Neural progenitor cell (in vitro differentiated cells): ENCODE measurements at regions not wholly inside any gene's neighbourhood (a gene's known extent, or its start where the extent isn't known, plus 50 kb on each side); places are given as distances from the start of the nearest gene placed in this dataset.

ENCODE experiments used
- DNase-seq: peaks from one replicate; pipeline ENCODE4 v3.0.0-alpha.2; 2016; ENCODE audit warnings: low spot score
- H2AFZ ChIP-seq: fragments of 200-600 bp; sonication (generic); replicated peaks from 2 replicates; pipeline ENCODE4 v1.6.1; 2016; ENCODE audit warnings: antibody characterized with exemption
- H3F3A ChIP-seq: fragments of 200-600 bp; sonication (generic); 2 replicates; pipeline ENCODE4 v1.6.1; 2016; ENCODE audit warnings: antibody characterized with exemption, low read depth
- H3K27ac ChIP-seq: fragments of 200-600 bp; sonication (generic); 2 replicates; pipeline ENCODE4 v1.5.1; 2016; ENCODE audit warnings: mild to moderate bottlenecking
- H3K27me3 ChIP-seq: fragments of 200-600 bp; sonication (generic); 2 replicates; pipeline ENCODE4 v1.6.1; 2016; ENCODE audit warnings: mild to moderate bottlenecking, moderate library complexity
- H3K36me3 ChIP-seq: fragments of 200-600 bp; sonication (generic); 2 replicates; pipeline ENCODE4 v1.5.1; 2016
- H3K4me1 ChIP-seq: fragments of 200-600 bp; sonication (generic); 2 replicates; pipeline ENCODE4 v1.6.1; 2016; ENCODE audit warnings: mixed run types
- H3K4me2 ChIP-seq: fragments of 200-600 bp; sonication (generic); 2 replicates; pipeline ENCODE4 v1.6.1; 2016
- H3K4me3 ChIP-seq: fragments of 200-600 bp; sonication (generic); 2 replicates; pipeline ENCODE4 v1.5.1; 2016
- H3K79me2 ChIP-seq: fragments of 200-600 bp; sonication (generic); 2 replicates; pipeline ENCODE4 v1.6.1; 2016; ENCODE audit warnings: low read depth
- H3K9ac ChIP-seq: fragments of 200-600 bp; sonication (generic); 2 replicates; pipeline ENCODE4 v1.6.1; 2016
- H3K9me3 ChIP-seq: fragments of 200-600 bp; sonication (generic); 2 replicates; pipeline ENCODE4 v1.5.1; 2016; ENCODE audit warnings: low read depth
- H4K20me1 ChIP-seq: fragments of 200-600 bp; sonication (generic); 2 replicates; pipeline ENCODE4 v1.6.1; 2016; ENCODE audit warnings: low read depth
- H3K27ac Mint-ChIP-seq: 3 replicates; pipeline ENCODE4 v1.8.0; 2021; ENCODE audit warnings: mixed read lengths
- H3K27me3 Mint-ChIP-seq: 2 replicates; pipeline ENCODE4 v1.8.0; 2022; ENCODE audit warnings: low read depth, mild to moderate bottlenecking, inconsistent platforms, moderate library complexity, mixed read lengths; ENCODE audit not compliant: insufficient read depth
- H3K36me3 Mint-ChIP-seq: 3 replicates; pipeline ENCODE4 v1.8.0; 2021; ENCODE audit warnings: mixed read lengths
- H3K4me1 Mint-ChIP-seq: 3 replicates; pipeline ENCODE4 v1.8.0; 2021; ENCODE audit warnings: mixed read lengths
- H3K4me3 Mint-ChIP-seq: 3 replicates; pipeline ENCODE4 v1.8.0; 2021; ENCODE audit warnings: mild to moderate bottlenecking, moderate library complexity, mixed read lengths
- H3K9me3 Mint-ChIP-seq: 3 replicates; pipeline ENCODE4 v1.8.0; 2020; ENCODE audit warnings: mixed read lengths
- EZH2 ChIP-seq: fragments of 200-600 bp; sonication (generic); IDR thresholded peaks from 2 replicates; pipeline ENCODE4 v1.6.1; 2017; ENCODE audit warnings: antibody characterized with exemption, mild to moderate bottlenecking, moderate library complexity
- EZH2phosphoT487 ChIP-seq: fragments of 200-600 bp; sonication (generic); IDR thresholded peaks from 2 replicates; pipeline ENCODE4 v1.6.1; 2017; ENCODE audit warnings: antibody characterized with exemption
- TF ChIP-seq, protein P1 (sequence below): fragments of 200-600 bp; sonication (generic); IDR thresholded peaks from 2 replicates; pipeline ENCODE4 v1.5.1; 2017; ENCODE audit warnings: antibody characterized with exemption, mild to moderate bottlenecking

DNA sequence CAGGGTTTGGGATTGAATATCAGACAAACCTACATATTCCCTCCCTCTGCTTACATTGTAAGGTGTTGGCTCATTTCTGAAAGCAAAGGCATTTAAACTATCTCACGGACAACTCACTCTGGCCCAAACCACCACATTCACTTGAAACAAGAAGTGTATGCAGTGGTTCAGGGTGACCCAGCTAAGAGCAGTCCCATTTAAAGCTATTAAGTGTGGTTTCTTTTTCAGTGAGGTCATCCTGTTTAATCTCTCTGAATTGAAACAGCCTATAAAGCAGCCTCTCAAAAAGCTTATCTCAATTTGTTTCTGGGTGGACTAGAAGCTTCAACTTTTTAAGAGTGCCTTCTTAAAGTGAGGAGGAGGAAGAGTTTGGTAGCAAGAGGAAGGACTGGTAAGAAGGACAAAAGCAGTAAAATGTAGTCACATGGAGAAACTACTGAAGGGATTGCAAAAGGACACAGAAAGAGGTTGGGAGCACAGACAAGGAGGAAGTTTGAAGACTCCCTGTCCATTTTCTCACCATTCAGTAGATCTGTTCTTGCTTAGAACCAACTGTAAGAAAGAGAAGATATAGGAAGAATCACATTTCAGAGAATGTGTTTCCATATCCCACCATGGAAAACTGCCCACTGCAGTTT is 151.6 kb downstream of the TMCO5A start:
- TF ChIP-seq EZH2phosphoT487 (no peak), EZH2 (no peak)
- TF ChIP-seq, protein P1, sequence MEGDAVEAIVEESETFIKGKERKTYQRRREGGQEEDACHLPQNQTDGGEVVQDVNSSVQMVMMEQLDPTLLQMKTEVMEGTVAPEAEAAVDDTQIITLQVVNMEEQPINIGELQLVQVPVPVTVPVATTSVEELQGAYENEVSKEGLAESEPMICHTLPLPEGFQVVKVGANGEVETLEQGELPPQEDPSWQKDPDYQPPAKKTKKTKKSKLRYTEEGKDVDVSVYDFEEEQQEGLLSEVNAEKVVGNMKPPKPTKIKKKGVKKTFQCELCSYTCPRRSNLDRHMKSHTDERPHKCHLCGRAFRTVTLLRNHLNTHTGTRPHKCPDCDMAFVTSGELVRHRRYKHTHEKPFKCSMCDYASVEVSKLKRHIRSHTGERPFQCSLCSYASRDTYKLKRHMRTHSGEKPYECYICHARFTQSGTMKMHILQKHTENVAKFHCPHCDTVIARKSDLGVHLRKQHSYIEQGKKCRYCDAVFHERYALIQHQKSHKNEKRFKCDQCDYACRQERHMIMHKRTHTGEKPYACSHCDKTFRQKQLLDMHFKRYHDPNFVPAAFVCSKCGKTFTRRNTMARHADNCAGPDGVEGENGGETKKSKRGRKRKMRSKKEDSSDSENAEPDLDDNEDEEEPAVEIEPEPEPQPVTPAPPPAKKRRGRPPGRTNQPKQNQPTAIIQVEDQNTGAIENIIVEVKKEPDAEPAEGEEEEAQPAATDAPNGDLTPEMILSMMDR = no peak
- Mint-ChIP-seq H3K27me3 (peaks cover 2% of the 10 kb centered on the region), H3K36me3 (no peaks in the 10 kb centered on the region), H3K4me1 (no peaks in the 10 kb centered on the region), H3K27ac (no peak overlapping the region), H3K9me3 (no peaks in the 10 kb centered on the region), H3K4me3 (no peak overlapping the region)
- Histone ChIP-seq H3K79me2 (no peaks in the 10 kb centered on the region), H3K36me3 (no peaks in the 10 kb centered on the region), H4K20me1 (no peaks in the 10 kb centered on the region), H3K4me1 (no peaks in the 10 kb centered on the region), H2AFZ (peak overlapping the region; percentile 5), H3K27me3 (no peaks in the 10 kb centered on the region), H3K9ac (no peak overlapping the region), H3K4me3 (no peak overlapping the region), H3K9me3 (no peaks in the 10 kb centered on the region), H3F3A (no peaks in the 10 kb centered on the region), H3K27ac (no peak overlapping the region), H3K4me2 (no peak overlapping the region)
- no peak for DNase-seq

- no peak overlapping the region for H3K9ac ChIP-seq
- no peaks in the 10 kb centered on the region for H3K4me1 ChIP-seq
- H3K4me3 Mint-ChIP-seq = no peak overlapping the region
- TF ChIP-seq EZH2phosphoT487 (no peak), EZH2 (no peak)
- TF ChIP-seq, protein P1 = no peak
- H3K36me3 Mint-ChIP-seq = no peaks in the 10 kb centered on the region
- H3K27ac ChIP-seq = no peak overlapping the region
- no peaks in the 10 kb centered on the region for H3K4me1 Mint-ChIP-seq
- no peaks in the 10 kb centered on the region for H3F3A ChIP-seq
- no peak overlapping the region for H3K27ac Mint-ChIP-seq
- no peak overlapping the region for H3K4me2 ChIP-seq
- no peak for DNase-seq
- H3K9me3 Mint-ChIP-seq = no peaks in the 10 kb centered on the region
- no peaks in the 10 kb centered on the region for H4K20me1 ChIP-seq
- no peak overlapping the region for H2AFZ ChIP-seq
- no peaks in the 10 kb centered on the region for H3K79me2 ChIP-seq
- H3K27me3 Mint-ChIP-seq = peaks cover 2% of the 10 kb centered on the region
- no peaks in the 10 kb centered on the region for H3K36me3 ChIP-seq
- no peaks in the 10 kb centered on the region for H3K27me3 ChIP-seq
- H3K9me3 ChIP-seq = no peaks in the 10 kb centered on the region
- no peak overlapping the region for H3K4me3 ChIP-seq
Observed at GRCh38 chr15:38086611-38087010, 152.2 kb downstream of the TMCO5A start.

- Histone ChIP-seq H3K4me3 (no peak overlapping the region), H3K9ac (no peak overlapping the region), H3K4me2 (no peak overlapping the region), H3K4me1 (no peaks in the 10 kb centered on the region), H4K20me1 (no peaks in the 10 kb centered on the region), H2AFZ (no peak overlapping the region), H3K79me2 (no peaks in the 10 kb centered on the region), H3K36me3 (no peaks in the 10 kb centered on the region), H3K27ac (no peak overlapping the region), H3F3A (no peaks in the 10 kb centered on the region), H3K9me3 (no peaks in the 10 kb centered on the region), H3K27me3 (no peaks in the 10 kb centered on the region)
- no peaks in the 10 kb centered on the region for H3K36me3 Mint-ChIP-seq
- H3K4me1 Mint-ChIP-seq = no peaks in the 10 kb centered on the region
- no peak for DNase-seq
- H3K27me3 Mint-ChIP-seq = peaks cover 2% of the 10 kb centered on the region
- TF ChIP-seq EZH2phosphoT487 (no peak), EZH2 (no peak)
- TF ChIP-seq, protein P1 = no peak
- no peak overlapping the region for H3K27ac Mint-ChIP-seq
- H3K4me3 Mint-ChIP-seq = no peak overlapping the region
- H3K9me3 Mint-ChIP-seq = no peaks in the 10 kb centered on the region
Observed at GRCh38 chr15:38088971-38089370, 154.5 kb downstream of the TMCO5A start.
